Stomach smooth muscle (tissue), 2 donors: ENCODE measurements at regions not wholly inside any gene's neighbourhood (a gene's known extent, or its start where the extent isn't known, plus 50 kb on each side); places are given as distances from the start of the nearest gene placed in this dataset.
"Not testable (repeated sequence)": the region's sequence is repeated elsewhere in the genome, so short reads cannot be mapped to it uniquely, and the experiment has no call there.

Experiments
- H3K27ac ChIP-seq: one replicate; pipeline ENCODE4 v1.7.0; 2013; ENCODE audit warnings: mild to moderate bottlenecking, low read length, inconsistent platforms
- H3K27me3 ChIP-seq, 2 donors: one replicate each; pipeline ENCODE4 v1.7.0; 2013; ENCODE audit warnings: low read length in 2 of 2; ENCODE audit not compliant: insufficient read depth in 2 of 2, control insufficient read depth in 1 of 2
- H3K36me3 ChIP-seq, 2 donors: one replicate each; pipeline ENCODE4 v1.7.0; 2013; ENCODE audit warnings: low read length in 2 of 2; ENCODE audit not compliant: control insufficient read depth in 2 of 2, insufficient read depth in 2 of 2
- H3K4me1 ChIP-seq: one replicate; pipeline ENCODE4 v1.7.0; 2013; ENCODE audit warnings: low read length; ENCODE audit not compliant: control insufficient read depth, insufficient read depth
- H3K4me3 ChIP-seq, 2 donors: one replicate each; pipeline ENCODE4 v1.7.0; 2013; ENCODE audit warnings: low read length in 2 of 2
- H3K9ac ChIP-seq, 2 donors: one replicate each; pipeline ENCODE4 v1.7.0; 2013; ENCODE audit warnings: low read length in 2 of 2, mild to moderate bottlenecking in 1 of 2
- H3K9me3 ChIP-seq, 2 donors: one replicate each; pipeline ENCODE4 v1.7.0; 2013; ENCODE audit warnings: low read length in 2 of 2; ENCODE audit not compliant: control insufficient read depth in 2 of 2
- donor health status: healthy.
- donor health status: Pancreatic carcinoma.

DNA sequence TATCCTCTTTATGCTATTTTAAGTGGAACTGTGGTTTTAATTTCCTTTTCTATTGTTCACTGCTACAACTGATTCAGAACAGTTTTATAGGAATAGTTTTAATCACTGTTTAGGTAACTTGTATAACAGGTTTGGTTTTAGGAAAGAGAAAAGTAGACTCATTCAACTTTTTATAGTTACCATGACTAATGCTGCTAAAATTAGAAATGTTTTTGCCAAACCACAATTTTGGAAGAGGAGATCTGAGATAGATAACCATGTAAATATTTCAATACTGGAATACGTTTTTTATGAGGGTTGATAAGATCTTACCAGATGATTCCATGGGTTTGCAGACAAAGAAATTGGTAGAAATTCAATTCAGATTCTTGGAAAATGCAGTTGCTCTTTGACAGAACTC lies 404.6 kb upstream of the ARRDC3 start:
- Histone ChIP-seq H3K4me3 (no peak overlapping the region), H3K4me1 (no peaks in the 10 kb centered on the region), H3K9ac (no peak overlapping the region), H3K9me3 (no peaks in the 10 kb centered on the region), H3K27me3 (no peaks in the 10 kb centered on the region), H3K27ac (no peak overlapping the region), H3K36me3 (no peaks in the 10 kb centered on the region)

DNA sequence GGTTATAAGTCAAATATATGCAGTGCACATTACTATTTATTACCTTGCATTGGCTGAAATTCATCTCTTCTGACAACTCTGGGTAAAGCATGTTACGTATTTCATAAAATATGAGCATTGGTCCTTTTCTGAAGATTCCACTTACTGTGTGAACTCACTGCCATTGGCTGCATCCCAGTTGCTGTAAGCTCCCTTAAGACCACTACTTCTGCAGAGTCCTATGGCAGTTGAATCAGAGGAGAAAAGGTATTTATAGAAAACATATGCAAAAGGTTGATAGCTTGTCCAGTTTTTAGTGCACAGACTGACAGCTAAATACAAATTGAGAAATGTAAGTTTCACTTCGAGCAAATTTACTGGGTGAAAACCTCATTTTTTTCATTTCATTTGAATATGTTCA lies 394.6 kb upstream of the ARRDC3 start:
- no peaks in the 10 kb centered on the region for H3K4me1 ChIP-seq
- H3K27me3 ChIP-seq = no peaks in the 10 kb centered on the region
- H3K27ac ChIP-seq = no peak overlapping the region
- H3K36me3 ChIP-seq = no peaks in the 10 kb centered on the region
- H3K4me3 ChIP-seq = no peak overlapping the region
- no peaks in the 10 kb centered on the region for H3K9me3 ChIP-seq
- no peak overlapping the region for H3K9ac ChIP-seq

DNA sequence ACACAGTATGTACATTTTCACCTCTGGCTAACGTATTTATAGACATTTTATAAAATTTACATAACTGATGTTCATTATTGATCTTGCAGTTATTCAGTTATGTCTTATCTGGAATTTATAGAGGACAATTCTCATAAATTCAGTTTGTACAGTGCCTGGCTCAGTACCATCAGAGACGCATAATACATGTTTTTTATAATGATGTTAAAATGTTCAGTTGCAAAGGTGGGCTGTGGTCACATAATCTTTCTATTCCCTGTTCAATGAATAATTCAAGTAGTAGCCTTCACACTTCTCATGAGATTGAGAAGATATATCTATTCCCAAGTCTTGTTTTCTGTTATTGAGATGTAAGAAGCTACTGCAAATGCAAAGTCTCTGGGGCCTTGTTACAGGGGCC lies 393.1 kb upstream of the ARRDC3 start:
- H3K4me1 ChIP-seq = no peaks in the 10 kb centered on the region
- no peak overlapping the region for H3K27ac ChIP-seq
- no peaks in the 10 kb centered on the region for H3K27me3 ChIP-seq
- H3K9me3 ChIP-seq = no peaks in the 10 kb centered on the region
- no peaks in the 10 kb centered on the region for H3K36me3 ChIP-seq
- H3K9ac ChIP-seq = no peak overlapping the region
- no peak overlapping the region for H3K4me3 ChIP-seq

DNA sequence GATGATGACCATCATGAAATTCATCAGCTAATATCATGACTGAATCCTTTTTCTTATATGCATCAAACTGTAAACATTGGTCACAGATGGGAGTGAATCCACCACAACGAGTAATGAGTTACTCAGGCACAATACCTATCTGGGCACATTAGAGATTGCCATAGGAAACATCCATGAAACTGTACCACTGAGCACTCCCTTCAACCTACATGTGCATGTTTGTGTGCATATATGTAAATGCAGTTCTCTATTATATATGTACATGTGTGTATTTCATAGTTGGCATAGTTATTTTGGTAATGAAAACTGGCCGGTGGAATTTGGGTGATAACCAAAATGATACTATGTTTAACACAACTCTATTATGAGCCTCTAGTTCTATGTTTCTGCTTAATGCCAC lies 387.3 kb upstream of the ARRDC3 start:
- Histone ChIP-seq H3K9ac (no peak overlapping the region), H3K4me3 (no peak overlapping the region), H3K27me3 (no peaks in the 10 kb centered on the region), H3K9me3 (no peaks in the 10 kb centered on the region), H3K4me1 (no peaks in the 10 kb centered on the region), H3K36me3 (no peaks in the 10 kb centered on the region), H3K27ac (no peak overlapping the region)

DNA sequence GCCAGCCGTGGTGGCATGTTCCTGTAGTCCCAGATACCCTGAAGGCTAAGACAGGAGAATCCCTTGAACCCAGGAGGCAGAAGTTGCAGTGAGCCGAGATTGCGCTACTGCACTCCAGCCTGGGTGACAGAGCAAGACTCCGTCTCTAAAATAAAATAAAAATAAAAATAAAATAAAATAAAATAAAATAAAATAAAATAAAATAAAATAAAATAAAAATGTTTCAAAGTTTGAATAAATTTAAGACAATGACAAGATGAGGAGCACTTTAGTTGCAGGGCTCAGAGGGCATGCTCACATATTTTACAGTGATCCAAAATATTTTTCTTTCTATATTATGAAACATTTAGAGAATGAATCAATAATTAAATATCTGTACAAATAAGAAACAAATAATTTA lies 374.3 kb upstream of the ARRDC3 start:
- not testable (repeated sequence) for H3K4me3 ChIP-seq, H3K27ac ChIP-seq, H3K9me3 ChIP-seq, H3K4me1 ChIP-seq, H3K27me3 ChIP-seq, H3K36me3 ChIP-seq, H3K9ac ChIP-seq

DNA sequence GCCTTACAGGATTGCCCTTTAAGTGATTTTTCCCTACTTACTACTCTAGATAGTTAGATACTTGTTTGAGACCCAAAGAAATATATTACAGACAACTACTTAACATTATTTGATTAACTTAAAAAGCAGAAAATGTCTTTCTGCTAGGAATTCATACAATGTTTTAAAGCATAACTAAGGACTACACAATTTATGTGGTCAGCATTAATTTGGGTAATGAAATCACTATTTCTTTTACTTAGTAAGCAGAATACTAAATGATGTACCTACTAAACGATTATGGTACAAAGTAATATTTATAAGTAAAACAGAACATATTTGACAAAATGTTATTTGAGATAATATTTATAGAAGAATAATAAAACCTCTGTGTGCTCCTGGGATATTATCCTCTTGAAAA lies 371.9 kb upstream of the ARRDC3 start:
- H3K9ac ChIP-seq = no peak overlapping the region
- H3K27ac ChIP-seq = no peak overlapping the region
- H3K9me3 ChIP-seq = no peaks in the 10 kb centered on the region
- H3K4me3 ChIP-seq = no peak overlapping the region
- H3K36me3 ChIP-seq = no peaks in the 10 kb centered on the region
- no peaks in the 10 kb centered on the region for H3K4me1 ChIP-seq
- H3K27me3 ChIP-seq = no peaks in the 10 kb centered on the region

DNA sequence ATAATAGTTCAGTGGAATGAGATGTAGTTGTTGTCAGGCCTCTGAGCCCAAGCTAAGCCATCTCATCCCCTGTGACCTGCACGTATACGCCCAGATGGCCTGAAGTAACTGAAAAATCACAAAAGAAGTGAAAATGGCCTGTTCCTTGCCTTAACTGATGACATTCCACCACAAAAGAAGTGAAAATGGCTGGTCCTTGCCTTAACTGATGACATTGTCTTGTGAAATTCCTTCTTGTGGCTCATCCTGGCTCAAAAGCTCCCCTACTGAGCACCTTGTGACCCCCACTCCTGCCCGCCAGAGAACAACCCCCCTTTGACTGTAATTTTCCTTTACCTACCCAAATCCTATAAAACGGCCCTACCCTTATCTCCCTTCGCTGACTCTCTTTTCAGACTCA lies 361.4 kb upstream of the ARRDC3 start:
- not testable (repeated sequence) for H3K4me1 ChIP-seq, H3K4me3 ChIP-seq, H3K9ac ChIP-seq, H3K36me3 ChIP-seq, H3K27me3 ChIP-seq, H3K27ac ChIP-seq, H3K9me3 ChIP-seq

DNA sequence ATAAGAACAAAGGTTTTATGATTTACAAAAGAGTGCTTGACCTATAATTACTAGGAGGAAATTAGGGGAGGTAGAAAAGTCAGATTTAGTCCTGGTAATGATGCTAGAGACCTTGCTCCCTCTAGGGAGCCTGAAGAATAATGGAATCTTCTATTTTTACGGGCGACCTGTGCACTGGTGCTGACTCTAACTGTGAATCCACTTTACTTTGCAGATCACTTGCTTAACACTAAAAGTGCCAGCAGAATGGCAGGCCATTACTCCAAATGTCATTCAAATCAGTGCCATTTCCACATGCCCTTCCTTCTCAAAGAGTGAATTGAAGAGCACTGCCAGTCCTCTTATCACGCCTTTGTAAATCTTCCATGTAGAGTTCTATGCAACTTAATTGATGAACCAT lies 359.4 kb upstream of the ARRDC3 start:
- Histone ChIP-seq H3K9me3 (no peaks in the 10 kb centered on the region), H3K4me1 (no peaks in the 10 kb centered on the region), H3K27ac (no peak overlapping the region), H3K4me3 (no peak overlapping the region), H3K27me3 (no peaks in the 10 kb centered on the region), H3K9ac (no peak overlapping the region), H3K36me3 (no peaks in the 10 kb centered on the region)

DNA sequence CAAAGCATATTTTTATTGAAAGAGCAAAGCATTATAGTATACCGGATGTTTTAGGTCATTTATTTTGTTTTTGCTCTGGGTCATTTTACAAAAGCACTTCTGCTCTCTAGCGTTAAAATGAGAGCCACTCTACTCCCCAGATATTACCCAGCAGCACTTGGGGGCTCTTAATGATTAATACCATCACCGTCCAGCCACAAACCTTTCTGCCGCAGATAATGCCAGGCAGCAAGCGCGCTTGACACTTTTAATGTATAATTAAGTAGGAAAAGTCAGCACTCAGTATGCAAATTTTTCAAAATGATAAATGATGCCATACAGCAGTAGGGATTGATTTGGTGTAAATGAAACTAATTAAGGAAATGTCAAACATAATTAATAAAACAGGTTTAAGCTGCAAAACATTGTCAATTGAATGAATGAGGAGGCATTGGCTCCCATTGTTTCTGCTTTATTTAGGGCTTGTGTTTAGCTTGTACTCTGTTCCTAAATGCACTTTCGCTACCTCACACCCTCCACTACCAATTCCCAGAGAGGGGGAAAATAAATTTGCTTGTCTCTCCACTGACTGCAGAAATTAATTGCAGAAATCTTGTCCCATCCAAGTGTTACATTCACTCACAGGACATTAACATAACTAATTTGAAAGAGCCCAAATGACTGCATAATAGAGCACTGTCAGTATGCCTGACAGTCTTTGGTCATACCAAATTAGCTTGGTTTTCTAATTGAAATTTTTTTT lies 358.8 kb upstream of the ARRDC3 start:
- Histone ChIP-seq H3K4me3 (no peak overlapping the region), H3K27ac (no peak overlapping the region), H3K27me3 (no peaks in the 10 kb centered on the region), H3K4me1 (no peaks in the 10 kb centered on the region), H3K36me3 (no peaks in the 10 kb centered on the region), H3K9ac (no peak overlapping the region), H3K9me3 (no peaks in the 10 kb centered on the region)

DNA sequence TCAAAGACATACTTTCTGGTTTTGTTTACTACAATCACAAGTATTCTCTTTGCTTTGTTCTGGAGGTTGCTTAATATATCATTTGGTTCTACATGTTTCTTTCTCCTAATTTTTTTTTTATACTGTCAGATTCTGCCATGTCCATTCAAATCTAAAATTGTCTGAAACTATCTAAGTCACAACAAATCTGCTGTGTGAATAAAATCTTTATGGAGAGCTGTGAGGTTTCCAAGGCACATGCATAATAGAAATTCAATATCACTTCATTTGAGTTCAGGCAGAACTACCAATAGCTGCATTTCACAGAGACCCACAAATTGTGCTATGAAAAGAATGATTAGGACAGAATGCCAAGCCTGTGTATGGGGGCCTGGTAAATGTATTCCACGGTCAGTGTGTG lies 346.9 kb upstream of the ARRDC3 start:
- H3K4me1 ChIP-seq = no peaks in the 10 kb centered on the region
- H3K4me3 ChIP-seq = no peak overlapping the region
- H3K27ac ChIP-seq = no peak overlapping the region
- no peak overlapping the region for H3K9ac ChIP-seq
- H3K36me3 ChIP-seq = no peaks in the 10 kb centered on the region
- no peaks in the 10 kb centered on the region for H3K27me3 ChIP-seq
- H3K9me3 ChIP-seq = no peaks in the 10 kb centered on the region

DNA sequence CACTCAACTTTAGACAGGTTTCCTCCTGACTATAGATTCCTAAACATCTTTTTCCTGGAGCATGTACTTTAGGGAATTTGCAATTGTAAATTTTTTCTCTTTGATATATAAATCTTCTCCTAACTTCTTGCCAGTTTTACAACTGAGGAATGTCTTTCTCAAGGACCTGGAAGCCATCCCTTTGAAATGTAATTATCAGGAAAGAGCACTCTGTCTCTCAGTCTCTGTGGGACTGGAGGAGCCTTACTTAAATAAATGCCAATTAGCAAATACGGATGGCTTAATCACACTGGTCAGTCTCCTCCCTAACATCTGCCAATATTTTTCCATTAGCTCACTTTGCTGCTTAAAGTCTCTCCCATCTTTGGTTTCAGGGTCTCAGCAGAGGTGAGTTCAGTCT lies 344.3 kb upstream of the ARRDC3 start:
- Histone ChIP-seq H3K9me3 (no peaks in the 10 kb centered on the region), H3K4me1 (no peaks in the 10 kb centered on the region)

More for the DNA sequence above, 344.3 kb upstream of the ARRDC3 start:
- H3K27ac ChIP-seq = no peak overlapping the region
- H3K27me3 ChIP-seq = no peaks in the 10 kb centered on the region
- no peak overlapping the region for H3K9ac ChIP-seq
- H3K36me3 ChIP-seq = no peaks in the 10 kb centered on the region
- no peak overlapping the region for H3K4me3 ChIP-seq
